Activated CD8-positive, alpha-beta memory T cell treated with anti-CD3 and anti-CD28 coated beads for 36 hours (primary cell): ENCODE measurements at regions not wholly inside any gene's neighbourhood (a gene's known extent, or its start where the extent isn't known, plus 50 kb on each side); places are given as distances from the start of the nearest gene placed in this dataset.

Experiments
- CTCF ChIA-PET: fragments of 350-600 bp; sonication (Branson Sonifier 250); formaldehyde crosslinking; loops from one replicate; lab custom pipeline; 2021; ENCODE audit warnings: antibody characterized with exemption; lab: Charles Lee
- POLR2A ChIA-PET: fragments of 350-600 bp; sonication (Branson Sonifier 250); formaldehyde crosslinking; loops from one replicate; lab custom pipeline; 2021; ENCODE audit warnings: antibody characterized with exemption; lab: Charles Lee

DNA sequence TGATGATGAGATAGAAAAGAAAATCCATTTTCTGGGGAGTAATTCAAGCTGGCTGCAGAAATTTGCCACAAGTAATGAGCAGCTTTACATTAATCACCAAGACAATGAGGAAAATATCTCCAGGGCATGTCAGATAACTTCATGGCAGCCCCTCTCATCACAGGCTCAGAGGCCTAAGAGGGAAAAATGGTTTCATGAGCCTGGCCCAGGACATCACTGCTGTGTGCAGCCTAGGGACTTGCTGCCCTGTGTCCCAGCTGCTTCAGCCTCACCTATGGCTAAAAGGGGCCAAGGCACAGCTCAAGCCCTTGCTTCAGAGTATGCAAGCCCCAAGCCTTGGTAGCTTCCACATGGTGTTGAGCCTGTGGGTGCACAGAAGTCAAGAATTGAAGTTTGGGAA lies 161.7 kb downstream of the OPA1 start:
- CTCF ChIA-PET: interaction anchor here (0.8 kb wide), 1 partner anchor 582 kb away, joined by 3 read pairs; no protein-coding TSS in a partner anchor
- POLR2A ChIA-PET: no interaction called here

DNA sequence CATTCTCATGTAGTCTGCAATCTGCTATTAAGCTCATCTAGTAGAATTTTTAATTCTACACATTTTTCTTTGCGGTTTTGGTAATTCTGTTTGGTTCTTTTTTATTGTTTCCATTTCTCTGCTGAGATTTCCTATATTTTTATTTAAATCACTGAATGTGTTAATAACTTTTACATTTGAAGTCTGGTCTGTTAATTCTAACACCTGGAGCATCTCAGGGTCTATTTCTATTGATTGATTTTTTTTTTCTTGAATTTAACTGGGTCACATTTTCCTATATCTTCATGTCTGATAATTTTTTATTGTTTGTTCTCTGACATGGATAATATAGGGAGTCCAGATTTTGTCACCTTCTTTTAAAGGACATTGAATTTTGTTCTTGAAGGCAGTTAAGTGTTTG lies 163.5 kb downstream of the OPA1 start:
- ChIA-PET POLR2A (no interaction called here), CTCF (no interaction called here)

DNA sequence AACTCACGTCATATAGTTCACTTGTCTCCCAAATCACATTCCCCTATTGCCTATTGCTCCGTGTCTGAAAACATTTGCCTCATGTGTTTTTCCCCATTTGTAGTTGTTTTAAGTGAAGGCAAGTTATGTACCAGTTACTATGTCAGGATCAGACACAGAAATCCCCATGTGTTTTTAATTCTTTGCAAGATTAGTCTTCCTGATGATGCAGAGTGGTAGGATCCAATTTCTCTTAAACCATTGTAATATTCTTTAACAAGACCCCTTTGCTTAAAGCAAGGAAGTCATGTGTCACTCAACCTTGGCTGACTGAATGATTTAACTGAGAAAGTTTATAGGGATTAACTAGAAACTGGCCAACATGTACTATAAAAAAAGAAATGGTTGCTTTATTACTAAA lies 164.4 kb downstream of the OPA1 start:
- ChIA-PET CTCF (no interaction called here), POLR2A (no interaction called here)

DNA sequence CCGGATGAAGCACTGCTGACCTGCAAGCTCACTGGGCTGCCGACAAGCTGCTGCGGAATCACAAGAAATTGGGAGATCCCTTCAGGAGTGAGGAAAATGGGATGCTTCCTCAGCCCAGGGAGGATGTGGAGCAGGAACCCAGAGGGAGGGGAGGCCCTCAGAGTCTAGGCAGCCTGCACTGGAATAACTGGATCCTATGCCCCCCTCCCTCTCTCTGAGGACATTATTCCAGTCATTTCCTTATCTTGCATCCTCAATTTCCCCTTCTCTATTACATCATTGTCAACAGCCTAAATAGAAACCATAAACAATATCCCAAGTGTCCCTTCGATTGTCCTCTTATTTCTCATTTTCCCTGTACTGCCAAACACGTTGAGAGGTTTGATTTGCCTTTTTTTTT lies 169.0 kb downstream of the OPA1 start:
- ChIA-PET POLR2A (no interaction called here), CTCF (no interaction called here)

DNA sequence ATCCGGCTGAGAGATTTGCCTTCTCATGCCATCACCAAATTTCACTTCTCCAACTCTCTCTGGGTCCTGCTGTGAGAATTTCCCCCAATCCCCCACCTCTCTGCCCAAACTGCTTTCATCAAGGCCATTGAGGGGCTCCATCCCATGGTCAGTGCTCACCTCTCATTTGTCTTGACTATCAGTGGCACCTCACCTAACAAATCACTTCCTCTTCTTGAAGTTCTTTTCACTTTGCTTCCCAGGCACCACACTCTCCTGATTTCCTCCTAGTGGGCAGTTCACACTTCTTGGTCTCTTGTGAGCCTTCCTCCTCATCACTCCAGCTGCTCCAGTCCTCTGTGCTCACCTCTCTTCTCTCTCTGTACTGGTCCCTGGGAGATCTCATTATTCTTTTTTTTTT lies 169.6 kb downstream of the OPA1 start:
- ChIA-PET POLR2A (no interaction called here), CTCF (no interaction called here)

DNA sequence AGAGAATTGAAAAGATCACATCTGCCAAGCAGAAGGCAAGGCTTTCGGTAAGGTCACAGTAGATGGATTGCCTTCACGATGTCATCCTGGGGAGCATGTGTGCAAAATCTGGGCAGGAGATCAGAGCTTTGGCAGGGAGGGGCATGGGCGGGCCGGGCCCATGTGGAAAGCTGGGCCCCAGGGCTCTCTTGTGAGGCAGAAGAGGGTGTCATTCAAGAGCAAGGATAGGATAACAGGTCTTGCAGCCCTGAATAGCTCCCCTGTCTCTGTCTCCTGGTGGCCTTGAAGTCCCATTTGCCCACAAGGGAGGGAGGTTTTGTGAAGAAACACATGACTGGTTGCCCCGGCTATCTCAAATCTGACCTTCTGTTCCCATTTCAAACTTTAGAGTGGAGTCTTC lies 172.0 kb downstream of the OPA1 start:
- ChIA-PET POLR2A (no interaction called here), CTCF (no interaction called here)

DNA sequence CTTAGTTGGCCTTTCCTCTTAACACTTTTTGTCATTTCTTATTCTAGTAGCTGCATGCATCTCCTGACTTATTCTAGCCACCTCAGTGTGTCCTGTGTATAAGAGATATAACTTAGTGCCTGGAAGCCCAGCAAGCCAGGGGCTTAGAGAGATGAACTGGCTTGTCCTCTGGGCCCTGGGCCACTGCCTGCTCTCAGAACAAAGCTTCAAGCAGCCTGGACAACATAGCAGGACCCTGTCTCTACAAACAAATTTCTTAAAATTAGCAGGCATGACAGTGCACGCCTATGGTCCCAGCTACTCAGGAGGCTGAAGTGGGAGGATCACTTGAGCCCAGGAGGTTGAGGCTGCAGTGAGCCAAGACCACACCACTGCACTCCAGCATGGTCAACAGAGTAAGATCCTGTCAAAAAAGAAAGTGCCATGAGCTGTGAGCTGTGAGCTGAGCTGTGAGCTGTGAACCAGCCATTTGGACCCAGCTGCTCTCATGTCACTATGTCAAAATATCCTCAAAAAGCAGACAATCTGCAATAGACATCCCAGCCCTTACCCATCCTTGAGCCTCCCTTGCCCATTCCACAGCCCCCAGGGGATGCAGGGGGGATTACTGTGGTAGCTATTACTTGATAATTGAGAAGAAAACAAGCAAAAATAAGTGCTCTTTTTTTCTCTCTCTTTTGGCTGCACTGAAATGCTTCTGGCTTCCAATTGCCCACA lies 174.5 kb downstream of the OPA1 start:
- ChIA-PET POLR2A (no interaction called here), CTCF (interaction anchor here (1.1 kb wide), 1 partner anchor 13 kb away, joined by 3 read pairs; no protein-coding TSS in a partner anchor)

DNA sequence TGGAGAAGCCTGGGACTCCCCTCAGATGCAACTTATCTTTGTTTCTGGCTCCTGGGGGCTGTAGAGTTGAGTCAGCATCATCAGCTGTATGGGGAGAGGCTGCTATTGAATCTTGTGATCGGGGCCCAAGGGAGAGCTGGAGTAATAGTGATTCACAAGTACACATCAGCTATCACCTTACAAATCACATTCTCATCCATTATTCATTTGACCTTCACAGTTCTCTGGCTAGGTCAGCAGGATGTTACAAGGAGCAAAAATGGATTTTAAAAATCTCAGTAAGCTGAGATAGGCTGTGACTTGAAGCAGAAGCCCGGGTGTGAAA lies 175.0 kb downstream of the OPA1 start:
- ChIA-PET CTCF (interaction anchor here (1.1 kb wide), 1 partner anchor 13 kb away, joined by 3 read pairs; no protein-coding TSS in a partner anchor), POLR2A (no interaction called here)

DNA sequence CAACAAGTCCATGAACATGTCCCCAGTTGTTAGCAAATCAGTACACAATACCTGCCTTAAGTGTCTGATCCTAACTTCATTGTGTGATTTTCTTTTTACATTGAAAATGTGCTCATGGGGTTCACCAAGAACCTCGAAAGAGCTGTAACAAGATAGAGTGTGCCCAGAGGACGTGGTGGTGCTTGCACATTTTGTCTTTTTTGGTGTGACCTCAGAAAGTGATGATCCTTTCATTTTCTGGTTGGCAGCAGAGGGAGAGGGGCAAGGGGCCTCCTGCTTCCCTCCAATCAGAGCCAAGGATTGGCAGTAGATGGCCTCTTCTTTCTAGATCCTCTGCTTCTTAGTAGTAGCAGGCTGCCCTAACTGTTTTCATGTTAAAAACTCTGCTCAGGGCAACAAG lies 176.4 kb downstream of the OPA1 start:
- ChIA-PET POLR2A (no interaction called here), CTCF (no interaction called here)

DNA sequence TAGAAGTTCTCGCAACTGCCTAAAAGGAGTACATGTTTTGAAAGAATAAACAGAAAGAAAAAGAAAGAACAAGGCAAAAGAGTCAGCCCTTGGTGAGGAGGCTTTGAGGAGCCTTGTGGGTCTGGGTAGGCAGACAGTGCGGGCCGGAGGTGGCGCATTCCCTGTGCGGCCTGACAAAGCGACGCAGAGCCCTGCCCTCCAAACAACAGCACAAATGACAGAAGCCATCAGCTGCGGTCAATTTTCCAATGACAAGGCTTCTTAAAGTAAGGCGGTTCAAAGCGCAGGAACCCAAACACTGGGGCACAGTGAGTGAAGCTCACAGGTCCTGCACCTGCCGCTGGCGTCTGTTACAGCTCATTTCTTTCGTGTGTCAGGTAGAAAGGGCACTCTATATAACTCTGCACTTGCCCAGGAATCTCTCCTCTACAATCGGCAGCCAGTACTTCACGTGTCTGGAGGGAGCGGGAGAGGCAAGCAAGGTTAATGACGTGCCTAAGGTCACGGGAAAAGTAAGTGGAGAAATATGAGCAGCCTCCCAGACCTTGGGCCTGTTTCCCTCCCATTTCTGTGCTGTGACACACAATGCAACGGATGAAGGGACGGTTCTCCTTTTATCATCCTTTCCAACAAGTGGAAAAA lies 178.1 kb downstream of the OPA1 start:
- CTCF ChIA-PET: no interaction called here
- POLR2A ChIA-PET: no interaction called here

DNA sequence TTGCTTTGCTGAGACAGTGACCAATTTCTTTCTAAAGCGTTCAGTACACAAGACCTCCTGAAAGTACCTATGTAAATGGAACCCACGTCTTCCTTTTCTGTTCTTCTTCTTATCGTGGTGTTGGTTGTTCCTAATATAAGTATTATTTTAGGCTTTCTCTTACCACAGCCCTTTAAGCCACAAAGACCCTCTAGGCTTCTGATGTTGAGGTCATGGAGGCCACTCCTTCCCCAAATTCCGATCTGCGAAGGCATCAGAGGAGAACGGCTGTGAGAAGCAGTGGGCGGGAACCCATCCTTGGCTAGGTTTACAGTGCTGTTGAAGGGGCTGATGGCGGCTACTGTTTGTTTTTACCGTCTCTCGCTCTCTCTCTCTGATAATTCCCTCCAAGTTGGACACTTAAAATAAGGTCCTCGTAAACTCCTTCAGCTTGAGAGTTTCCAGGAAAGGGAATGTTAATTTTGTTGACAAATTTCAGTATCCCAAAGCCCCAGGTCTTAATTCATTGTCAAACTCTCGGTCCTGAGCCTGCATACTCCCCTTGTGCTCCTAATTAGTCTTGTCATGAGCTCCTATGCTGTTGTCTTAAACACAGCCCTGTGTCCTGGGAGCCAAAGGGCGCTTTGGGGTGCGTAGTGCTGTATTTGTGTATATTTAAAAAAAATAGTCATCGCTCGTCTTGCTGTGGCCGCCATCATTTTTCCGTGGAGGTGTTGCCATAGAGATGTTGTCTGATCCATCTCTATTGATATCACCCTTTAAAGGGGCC lies 178.8 kb downstream of the OPA1 start:
- CTCF ChIA-PET: no interaction called here
- POLR2A ChIA-PET: no interaction called here

DNA sequence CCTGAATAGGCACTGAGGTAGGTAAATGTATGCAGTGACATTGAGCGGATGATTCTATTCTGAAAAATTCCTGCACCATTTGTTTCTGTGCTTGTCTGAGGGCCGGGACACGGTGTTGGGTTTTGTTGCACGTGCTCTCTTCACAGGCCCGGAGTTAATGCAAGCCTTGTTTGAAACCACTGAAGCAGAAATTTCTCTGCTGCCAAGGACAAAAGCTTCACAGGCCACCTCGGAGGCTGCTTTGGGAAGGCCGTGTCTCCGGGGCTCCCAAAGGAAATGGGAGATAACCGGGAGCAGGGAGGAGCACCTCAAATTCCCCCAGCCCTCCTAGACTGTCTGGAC lies 179.4 kb downstream of the OPA1 start:
- ChIA-PET POLR2A (no interaction called here), CTCF (no interaction called here)

DNA sequence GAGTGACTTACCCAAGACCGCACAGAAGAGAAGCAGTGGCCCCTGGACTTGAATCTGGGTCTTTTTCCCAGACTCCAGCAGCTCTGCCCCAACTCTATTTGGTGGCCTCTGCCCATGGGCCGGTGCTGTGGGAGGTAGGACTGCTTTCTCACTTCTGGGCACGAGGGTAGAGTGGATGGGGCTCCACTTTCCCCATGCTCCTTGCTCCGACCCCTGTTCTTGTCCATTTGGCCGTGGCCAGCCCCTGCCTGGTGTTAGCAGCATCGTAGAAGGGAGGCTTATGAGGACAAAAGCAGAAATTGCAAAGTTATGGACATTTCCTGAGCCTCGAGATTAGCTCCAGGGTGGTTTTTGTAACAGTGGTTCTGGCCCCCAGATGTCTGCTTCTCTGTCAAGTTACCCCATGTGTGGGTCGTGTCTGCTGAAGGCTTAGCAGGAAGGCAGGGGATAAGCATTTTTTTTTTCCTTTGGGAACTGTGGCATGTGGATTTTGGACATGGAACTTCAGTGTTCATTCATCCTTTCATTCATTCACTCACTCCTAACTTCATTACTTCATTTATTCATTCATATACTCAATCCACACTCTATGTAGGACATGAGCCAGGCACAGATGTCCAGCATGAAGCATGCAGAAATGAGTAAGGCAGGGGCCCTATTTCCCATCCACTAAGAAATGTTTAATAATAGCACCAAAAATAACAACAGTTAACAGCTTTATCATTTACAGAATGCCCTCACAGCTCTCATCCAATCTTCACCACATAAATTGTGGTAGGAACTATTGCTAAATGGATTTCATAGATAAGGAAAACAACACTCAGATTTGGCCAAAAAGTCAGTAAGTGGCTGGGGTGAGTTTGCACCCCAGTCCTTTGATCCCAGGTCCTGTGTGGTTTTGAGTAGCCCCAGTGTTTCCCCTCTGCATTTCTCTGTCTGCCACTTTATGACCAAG lies 180.5 kb downstream of the OPA1 start:
- POLR2A ChIA-PET: no interaction called here
- CTCF ChIA-PET: no interaction called here

DNA sequence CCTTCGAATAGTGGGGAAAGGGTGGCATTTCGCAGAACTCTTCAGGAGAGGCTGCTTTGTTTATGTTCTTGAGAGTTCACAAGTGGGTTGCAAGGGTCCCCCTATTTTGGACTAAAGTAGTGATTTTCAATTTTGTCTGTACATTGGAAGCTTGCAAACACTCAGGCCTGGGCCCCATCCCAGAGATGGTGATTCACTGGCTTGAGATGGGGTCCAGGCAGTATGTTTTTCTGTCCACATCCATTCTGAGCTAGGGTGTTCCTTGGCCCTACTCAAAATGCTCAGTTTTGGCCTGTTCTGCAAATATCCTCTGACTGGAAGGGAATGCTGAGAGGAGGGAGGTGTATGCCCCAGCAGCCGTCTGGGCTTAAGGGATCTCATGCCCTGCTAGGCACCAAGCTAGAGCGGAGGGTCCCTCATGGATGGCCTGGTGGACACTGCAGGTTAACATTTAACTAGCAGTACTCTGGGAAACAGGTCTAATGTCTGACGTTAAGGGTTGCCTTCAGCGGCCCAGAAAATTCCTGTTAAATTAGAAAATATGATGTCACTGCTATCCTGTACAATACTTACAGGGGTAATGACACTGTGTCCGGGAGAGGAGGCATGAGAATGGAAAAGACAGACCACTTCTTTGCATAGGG lies 181.4 kb downstream of the OPA1 start:
- POLR2A ChIA-PET: no interaction called here
- CTCF ChIA-PET: no interaction called here

DNA sequence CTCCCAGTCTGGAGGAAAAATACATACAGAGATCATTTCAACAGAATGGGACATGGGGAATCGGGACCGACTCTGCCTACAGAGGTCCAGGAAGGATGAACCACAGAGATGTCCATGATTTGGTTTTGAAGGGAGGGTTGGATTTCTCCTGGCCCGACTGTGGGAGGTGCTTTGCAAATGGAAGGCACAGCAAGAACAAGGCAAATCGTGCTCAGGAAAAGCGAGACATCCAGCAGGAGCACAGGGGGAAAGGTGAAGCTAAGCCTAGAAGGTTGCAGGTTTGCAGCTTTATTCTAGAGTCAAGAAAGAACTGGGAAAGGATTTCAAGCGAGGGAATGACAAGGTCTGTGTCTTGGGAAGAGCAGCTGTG lies 181.9 kb downstream of the OPA1 start:
- ChIA-PET POLR2A (no interaction called here), CTCF (no interaction called here)

DNA sequence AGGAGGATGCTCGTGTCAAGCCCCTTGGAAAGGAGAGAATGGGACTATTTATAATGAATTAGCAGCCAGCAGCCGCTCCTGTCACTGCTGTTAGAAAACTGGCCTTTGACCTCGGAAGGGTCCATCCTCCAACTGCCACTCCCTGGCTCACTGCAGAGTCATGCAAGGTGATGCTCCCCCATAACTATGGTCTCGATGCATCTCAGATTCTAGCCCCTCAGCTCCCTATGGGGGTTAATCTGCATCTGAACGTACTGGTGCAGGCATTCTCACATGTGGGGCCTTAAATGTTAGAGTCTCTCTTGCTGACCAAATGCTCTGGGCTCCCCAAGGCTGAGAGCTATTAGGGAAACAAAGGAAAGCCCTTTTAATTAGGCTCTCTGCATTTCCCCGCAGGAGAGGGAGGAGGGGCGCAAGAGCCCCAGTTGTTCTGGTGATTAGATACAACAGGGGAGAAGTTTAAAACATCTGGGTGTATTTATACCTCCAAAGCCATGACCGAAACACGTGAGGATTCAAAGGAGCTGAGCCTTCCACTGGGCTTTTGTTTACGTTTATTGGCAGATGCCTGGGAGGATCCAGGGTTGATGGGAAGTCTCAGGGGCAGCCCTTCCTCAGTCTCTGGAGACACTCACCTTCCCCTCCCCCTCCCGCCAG lies 182.5 kb downstream of the OPA1 start:
- CTCF ChIA-PET: interaction anchor here (1.5 kb wide), 1 partner anchor 540 kb away, joined by 4 read pairs; no protein-coding TSS in a partner anchor

DNA sequence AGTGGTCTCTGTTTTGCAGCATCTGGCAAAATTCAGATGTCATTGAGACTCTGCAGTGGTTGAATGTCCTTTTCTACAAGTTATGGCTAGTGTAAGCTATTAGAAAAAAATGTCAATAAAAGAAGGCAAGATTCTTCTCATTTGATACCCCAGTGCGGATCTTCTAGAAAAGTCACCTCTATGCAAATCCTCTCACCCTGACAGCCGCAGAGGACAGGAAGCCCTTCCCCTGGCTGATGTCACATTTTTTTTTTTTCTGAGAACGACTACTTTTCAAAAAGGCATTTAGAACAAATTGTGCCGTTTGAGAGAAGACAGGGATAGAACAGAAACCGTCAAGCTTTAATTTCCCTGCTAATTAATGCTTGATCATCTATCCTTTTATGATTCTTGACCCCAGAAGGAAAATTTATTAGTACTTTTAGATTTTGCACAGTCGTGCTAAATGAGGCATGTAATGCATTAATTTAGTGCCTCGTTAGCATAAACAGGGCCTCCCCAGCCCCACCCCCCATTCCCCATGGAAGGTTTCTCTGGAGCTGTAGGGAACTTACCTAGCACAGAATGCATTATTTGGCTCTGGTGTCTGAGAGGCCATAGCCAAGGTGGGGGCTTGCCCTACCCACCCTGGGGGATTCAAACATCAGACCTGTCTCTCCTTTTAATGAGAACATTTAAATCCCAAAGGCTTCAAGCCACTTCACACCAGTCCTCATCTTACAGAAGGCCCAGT lies 183.8 kb downstream of the OPA1 start:
- ChIA-PET POLR2A (no interaction called here), CTCF (interaction anchor here (1.5 kb wide), 1 partner anchor 539 kb away, joined by 4 read pairs; no protein-coding TSS in a partner anchor)

More for the DNA sequence above, 182.5 kb downstream of the OPA1 start:
- POLR2A ChIA-PET: no interaction called here

DNA sequence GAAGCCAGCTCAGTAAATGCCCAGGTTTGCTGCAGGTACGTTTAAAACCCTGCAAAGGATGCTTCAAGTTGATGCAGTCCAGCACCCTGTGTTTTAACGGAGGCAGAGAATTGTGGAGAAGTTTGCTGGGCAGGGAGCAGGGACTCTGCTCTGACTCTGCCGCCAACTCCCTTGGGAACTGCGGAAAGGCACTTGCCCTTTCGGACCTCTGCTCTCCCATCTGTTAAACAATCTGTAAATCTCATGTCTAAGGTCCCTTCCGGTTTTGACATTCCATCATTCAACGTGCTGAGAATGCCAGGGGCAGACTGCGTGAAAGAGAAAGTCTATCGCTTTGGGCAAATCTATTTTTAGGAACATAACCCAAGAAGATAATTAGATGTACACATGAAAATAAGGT lies 184.5 kb downstream of the OPA1 start:
- ChIA-PET CTCF (no interaction called here), POLR2A (no interaction called here)
